ENCODE measurements at regions not wholly inside any gene's neighbourhood (a gene's known extent, or its start where the extent isn't known, plus 50 kb on each side); places are given as distances from the start of the nearest gene placed in this dataset.

- TF ChIP-seq, protein P1, sequence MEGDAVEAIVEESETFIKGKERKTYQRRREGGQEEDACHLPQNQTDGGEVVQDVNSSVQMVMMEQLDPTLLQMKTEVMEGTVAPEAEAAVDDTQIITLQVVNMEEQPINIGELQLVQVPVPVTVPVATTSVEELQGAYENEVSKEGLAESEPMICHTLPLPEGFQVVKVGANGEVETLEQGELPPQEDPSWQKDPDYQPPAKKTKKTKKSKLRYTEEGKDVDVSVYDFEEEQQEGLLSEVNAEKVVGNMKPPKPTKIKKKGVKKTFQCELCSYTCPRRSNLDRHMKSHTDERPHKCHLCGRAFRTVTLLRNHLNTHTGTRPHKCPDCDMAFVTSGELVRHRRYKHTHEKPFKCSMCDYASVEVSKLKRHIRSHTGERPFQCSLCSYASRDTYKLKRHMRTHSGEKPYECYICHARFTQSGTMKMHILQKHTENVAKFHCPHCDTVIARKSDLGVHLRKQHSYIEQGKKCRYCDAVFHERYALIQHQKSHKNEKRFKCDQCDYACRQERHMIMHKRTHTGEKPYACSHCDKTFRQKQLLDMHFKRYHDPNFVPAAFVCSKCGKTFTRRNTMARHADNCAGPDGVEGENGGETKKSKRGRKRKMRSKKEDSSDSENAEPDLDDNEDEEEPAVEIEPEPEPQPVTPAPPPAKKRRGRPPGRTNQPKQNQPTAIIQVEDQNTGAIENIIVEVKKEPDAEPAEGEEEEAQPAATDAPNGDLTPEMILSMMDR (IDR thresholded peaks at IDR 0.05 in 4 of 5, conservative IDR thresholded peaks at IDR 0.05 in 1 of 5), result no peak
- no peak for TF ChIP-seq POLR2A (IDR thresholded peaks at IDR 0.05)
These were observed 146.2 kb upstream of the RET start for GRCh38 chr10:42930516-42931192.
